WERI-Rb-1 (cell line): ENCODE measurements at regions not wholly inside any gene's neighbourhood (a gene's known extent, or its start where the extent isn't known, plus 50 kb on each side); places are given as distances from the start of the nearest gene placed in this dataset.

Source experiments
- DNase-seq: peaks from one replicate; pipeline ENCODE4 v3.0.0-alpha.2; 2020
- H3K27ac ChIP-seq: fragments of 250-450 bp; sonication (Bioruptor Pico); 2 replicates; pipeline ENCODE4 v1.5.1; 2020; ENCODE audit warnings: mild to moderate bottlenecking, moderate library complexity
- H3K27me3 ChIP-seq: fragments of 250-450 bp; sonication (Bioruptor Pico); 2 replicates; pipeline ENCODE4 v1.5.1; 2021; ENCODE audit warnings: mild to moderate bottlenecking, low read depth, moderate library complexity; ENCODE audit not compliant: insufficient read depth, severe bottlenecking
- H3K36me3 ChIP-seq: fragments of 250-450 bp; sonication (Bioruptor Pico); 2 replicates; pipeline ENCODE4 v1.5.1; 2020; ENCODE audit warnings: mild to moderate bottlenecking, moderate library complexity
- H3K4me3 ChIP-seq: 2 replicates; pipeline ENCODE4 v1.5.1; 2011; ENCODE audit warnings: low read depth, mild to moderate bottlenecking, control low read depth, low read length
- H3K9me3 ChIP-seq: fragments of 250-450 bp; sonication (Bioruptor Pico); 2 replicates; pipeline ENCODE4 v1.5.1; 2021; ENCODE audit warnings: mild to moderate bottlenecking, moderate library complexity; ENCODE audit not compliant: severe bottlenecking
- TF ChIP-seq, protein P1 (sequence below): IDR thresholded peaks from 2 replicates; pipeline ENCODE4 v1.5.1; 2011; ENCODE audit warnings: low read depth, mild to moderate bottlenecking, control low read depth, inconsistent platforms, low read length

DNA sequence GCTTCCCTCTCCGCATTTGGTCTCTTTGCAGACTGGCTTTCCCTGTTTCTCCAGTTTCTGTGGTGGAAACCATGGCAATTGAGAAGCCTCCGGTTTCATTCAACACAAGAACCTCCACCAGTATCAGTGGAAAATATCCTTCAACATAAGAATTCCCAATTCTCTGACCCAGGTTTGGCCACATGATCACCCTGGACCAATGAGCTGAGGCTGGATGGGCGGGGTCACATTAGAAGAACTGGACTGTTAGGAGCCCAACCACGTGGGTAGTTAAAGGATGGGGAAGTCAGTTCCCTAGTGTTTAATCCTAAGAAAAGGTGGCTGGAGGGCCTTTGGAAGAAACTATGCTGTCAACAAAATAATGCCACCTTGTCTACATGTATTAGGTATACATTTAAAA, 336.3 kb downstream of the DMRT2 start:
- H3K27me3 ChIP-seq = peaks cover 56% of the 10 kb centered on the region

DNA sequence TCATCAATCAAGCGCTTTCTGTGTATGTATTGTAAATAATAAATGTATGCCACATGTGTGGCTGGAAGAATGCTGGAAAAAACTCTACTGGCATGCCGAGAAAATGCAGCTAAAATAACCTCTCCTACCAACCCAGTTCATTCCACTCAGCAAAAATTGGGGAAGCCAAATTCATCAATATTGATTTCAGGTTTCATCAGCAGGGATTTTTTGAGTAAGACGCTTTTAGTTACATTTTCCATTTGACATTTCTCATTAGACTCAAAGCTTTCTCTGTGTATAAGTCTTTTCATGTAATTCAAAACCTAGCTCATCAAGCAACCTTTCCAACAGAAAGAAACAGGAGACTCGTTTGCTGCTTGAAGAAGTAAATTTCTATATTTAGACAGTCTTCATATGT, 338.1 kb downstream of the DMRT2 start:
- no peak overlapping the region for H3K27ac ChIP-seq
- peaks cover 62% of the 10 kb centered on the region for H3K27me3 ChIP-seq
- TF ChIP-seq, protein P1, sequence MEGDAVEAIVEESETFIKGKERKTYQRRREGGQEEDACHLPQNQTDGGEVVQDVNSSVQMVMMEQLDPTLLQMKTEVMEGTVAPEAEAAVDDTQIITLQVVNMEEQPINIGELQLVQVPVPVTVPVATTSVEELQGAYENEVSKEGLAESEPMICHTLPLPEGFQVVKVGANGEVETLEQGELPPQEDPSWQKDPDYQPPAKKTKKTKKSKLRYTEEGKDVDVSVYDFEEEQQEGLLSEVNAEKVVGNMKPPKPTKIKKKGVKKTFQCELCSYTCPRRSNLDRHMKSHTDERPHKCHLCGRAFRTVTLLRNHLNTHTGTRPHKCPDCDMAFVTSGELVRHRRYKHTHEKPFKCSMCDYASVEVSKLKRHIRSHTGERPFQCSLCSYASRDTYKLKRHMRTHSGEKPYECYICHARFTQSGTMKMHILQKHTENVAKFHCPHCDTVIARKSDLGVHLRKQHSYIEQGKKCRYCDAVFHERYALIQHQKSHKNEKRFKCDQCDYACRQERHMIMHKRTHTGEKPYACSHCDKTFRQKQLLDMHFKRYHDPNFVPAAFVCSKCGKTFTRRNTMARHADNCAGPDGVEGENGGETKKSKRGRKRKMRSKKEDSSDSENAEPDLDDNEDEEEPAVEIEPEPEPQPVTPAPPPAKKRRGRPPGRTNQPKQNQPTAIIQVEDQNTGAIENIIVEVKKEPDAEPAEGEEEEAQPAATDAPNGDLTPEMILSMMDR = no peak
- DNase-seq = no peak
- H3K9me3 ChIP-seq = no peaks in the 10 kb centered on the region
- no peak overlapping the region for H3K4me3 ChIP-seq
- no peaks in the 10 kb centered on the region for H3K36me3 ChIP-seq

More for the DNA sequence above, 336.3 kb downstream of the DMRT2 start:
- H3K4me3 ChIP-seq = no peak overlapping the region
- H3K27ac ChIP-seq = no peak overlapping the region
- TF ChIP-seq, protein P1 = no peak
- H3K36me3 ChIP-seq = no peaks in the 10 kb centered on the region
- no peak for DNase-seq
- H3K9me3 ChIP-seq = no peaks in the 10 kb centered on the region

DNA sequence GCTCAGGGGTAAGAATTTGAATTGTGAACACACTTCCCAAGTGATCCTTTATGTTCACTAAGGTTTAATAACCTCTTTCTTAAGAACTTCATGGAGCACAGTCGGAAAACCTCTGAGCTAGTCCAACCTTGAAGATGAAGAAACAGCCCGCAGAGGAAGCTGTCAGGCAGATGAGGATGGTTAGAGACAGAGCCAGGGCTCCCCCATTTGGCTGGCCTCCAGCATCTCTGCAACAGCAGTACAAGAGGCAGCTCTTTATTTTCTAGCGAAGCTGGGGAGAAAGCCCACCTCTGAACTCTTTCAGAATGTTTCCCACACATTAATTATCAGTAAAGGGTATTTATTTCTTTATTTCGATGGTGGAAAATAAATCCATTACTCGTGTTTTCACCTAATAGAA, 350.8 kb downstream of the DMRT2 start:
- no peak overlapping the region for H3K27ac ChIP-seq
- TF ChIP-seq, protein P1 = no peak
- no peak overlapping the region for H3K4me3 ChIP-seq
- peaks cover 51% of the 10 kb centered on the region for H3K27me3 ChIP-seq
- no peaks in the 10 kb centered on the region for H3K36me3 ChIP-seq
- H3K9me3 ChIP-seq = no peaks in the 10 kb centered on the region
- no peak for DNase-seq

DNA sequence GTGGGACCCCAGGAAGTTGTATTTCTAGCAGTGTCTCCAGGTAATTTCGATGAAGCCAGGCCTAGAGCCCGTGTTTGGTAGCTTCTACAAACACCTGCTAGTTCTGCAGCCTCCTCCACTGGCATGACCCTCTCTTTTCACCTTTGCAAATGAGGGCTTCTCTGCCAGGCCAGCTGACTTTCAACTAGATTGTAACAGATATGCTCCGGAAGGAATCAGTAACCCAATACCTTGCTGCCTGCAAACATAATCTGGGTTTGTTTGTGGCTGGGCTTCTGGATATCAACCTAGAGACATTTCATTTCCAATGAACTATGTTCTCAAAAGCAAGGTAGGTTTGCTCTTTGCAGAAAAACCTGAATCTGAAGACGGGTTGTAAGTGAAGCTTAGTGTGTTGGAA, 354.8 kb downstream of the DMRT2 start:
- Histone ChIP-seq H3K27me3 (peaks cover 53% of the 10 kb centered on the region), H3K9me3 (no peaks in the 10 kb centered on the region), H3K4me3 (no peak overlapping the region), H3K27ac (no peak overlapping the region), H3K36me3 (no peaks in the 10 kb centered on the region)
- no peak for DNase-seq
- TF ChIP-seq, protein P1 = no peak

DNA sequence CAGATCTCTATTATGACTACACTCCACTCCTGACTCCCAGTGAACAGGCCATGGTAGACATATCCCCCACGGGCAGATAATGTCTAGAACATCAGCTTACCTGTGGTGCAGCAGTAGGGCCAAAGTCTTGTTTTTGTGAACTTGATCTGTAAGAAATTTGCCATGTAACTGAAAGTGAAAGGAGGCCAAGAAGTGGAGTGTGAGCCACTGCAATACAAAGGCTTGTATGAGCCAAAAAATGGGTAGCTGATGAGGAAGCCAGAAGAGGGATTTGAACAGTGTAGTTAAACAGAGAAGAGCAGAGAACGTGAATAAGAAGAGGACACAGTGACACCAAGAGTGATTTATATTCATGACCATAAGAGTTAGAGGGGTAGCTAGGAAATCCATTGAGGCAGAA, 361.7 kb downstream of the DMRT2 start:
- Histone ChIP-seq H3K27me3 (peaks cover 27% of the 10 kb centered on the region), H3K27ac (no peak overlapping the region), H3K9me3 (no peaks in the 10 kb centered on the region), H3K4me3 (no peak overlapping the region), H3K36me3 (no peaks in the 10 kb centered on the region)
- no peak for DNase-seq
- TF ChIP-seq, protein P1 = no peak

DNA sequence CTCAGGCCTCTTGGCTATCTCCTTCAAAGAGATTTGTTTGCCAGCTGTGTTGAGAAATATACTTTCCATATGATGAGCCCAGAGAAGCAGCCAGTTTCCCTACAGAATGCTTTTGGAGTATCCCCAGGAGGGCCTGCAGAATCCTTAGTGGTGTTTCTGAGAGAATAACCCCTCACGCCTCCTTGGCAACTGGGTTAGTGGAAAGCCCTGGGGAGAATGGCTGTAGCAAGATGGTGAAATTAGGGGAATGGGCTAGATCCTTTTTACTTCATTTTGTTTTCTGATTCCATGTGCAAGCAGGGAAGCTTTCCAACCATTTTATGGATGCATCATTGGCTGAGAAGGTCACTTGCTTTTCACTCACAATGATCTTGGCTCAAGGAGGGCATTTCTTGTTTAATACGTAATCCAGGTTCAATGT, 364.6 kb downstream of the DMRT2 start:
- Histone ChIP-seq H3K27me3 (peaks cover 32% of the 10 kb centered on the region), H3K9me3 (no peaks in the 10 kb centered on the region), H3K27ac (no peak overlapping the region), H3K36me3 (no peaks in the 10 kb centered on the region), H3K4me3 (no peak overlapping the region)
- TF ChIP-seq, protein P1 = no peak
- DNase-seq = no peak
